PC-9 (cell line): ENCODE measurements at regions not wholly inside any gene's neighbourhood (a gene's known extent, or its start where the extent isn't known, plus 50 kb on each side); places are given as distances from the start of the nearest gene placed in this dataset.

Experiments used
- BruUV-seq: library from RNA; stranded (reverse); fragments of 400-500 nt; replicated peaks from 2 replicates; lab custom pipeline; 2021; lab: Mats Ljungman, UMichigan
- CTCF ChIA-PET: fragments of 300-600 bp; sonication (Branson Sonifier 250); formaldehyde crosslinking; loops from one replicate; lab custom pipeline; 2022; ENCODE audit warnings: antibody characterized with exemption; lab: Charles Lee
- POLR2A ChIA-PET: fragments of 300-600 bp; sonication (Branson Sonifier 250); formaldehyde crosslinking; loops from one replicate; lab custom pipeline; 2022; ENCODE audit warnings: antibody characterized with exemption; ENCODE audit not compliant: unreplicated experiment; lab: Charles Lee
- DNase-seq, 2 experiments: peaks; one replicate each; pipeline versions ENCODE4 v3.0.0 to v3.0.0-alpha.2; 2015 to 2022; ENCODE audit warnings: mixed read lengths in 1 of 2
- H2AFZ ChIP-seq: fragments of 200-600 bp; sonication (generic); 2 replicates; pipeline ENCODE4 v1.8.1; 2017; ENCODE audit warnings: antibody characterized with exemption
- H3F3A ChIP-seq: fragments of 200-600 bp; sonication (generic); 2 replicates; pipeline ENCODE4 v1.8.1; 2017; ENCODE audit warnings: antibody characterized with exemption, mild to moderate bottlenecking, low read depth; ENCODE audit not compliant: insufficient read depth
- H3K27ac ChIP-seq: fragments of 200-600 bp; sonication (generic); 2 replicates; pipeline ENCODE4 v1.6.1; 2016; ENCODE audit warnings: mixed run types
- H3K27me3 ChIP-seq: fragments of 200-600 bp; sonication (generic); 2 replicates; pipeline ENCODE4 v1.6.1; 2016; ENCODE audit warnings: low read depth, mixed run types; ENCODE audit not compliant: insufficient read depth
- H3K36me3 ChIP-seq: fragments of 200-600 bp; sonication (generic); 2 replicates; pipeline ENCODE4 v1.6.1; 2016; ENCODE audit warnings: low read depth, mixed run types
- H3K4me1 ChIP-seq: fragments of 200-600 bp; sonication (generic); replicated peaks from 2 replicates; pipeline ENCODE4 v1.6.1; 2016; ENCODE audit warnings: mixed run types; ENCODE audit not compliant: insufficient read depth
- H3K4me2 ChIP-seq: fragments of 200-600 bp; sonication (generic); 2 replicates; pipeline ENCODE4 v1.6.1; 2017; ENCODE audit warnings: mixed run types
- H3K4me3 ChIP-seq: fragments of 200-600 bp; sonication (generic); 2 replicates; pipeline ENCODE4 v1.6.1; 2016; ENCODE audit warnings: mixed run types
- H3K79me2 ChIP-seq: fragments of 200-600 bp; sonication (generic); 2 replicates; pipeline ENCODE4 v1.6.1; 2017; ENCODE audit warnings: low read depth, mixed run types
- H3K9me2 ChIP-seq: fragments of 200-600 bp; sonication (generic); 2 replicates; pipeline ENCODE4 v1.8.1; 2017; ENCODE audit warnings: mild to moderate bottlenecking; ENCODE audit not compliant: insufficient read depth
- H3K9me3 ChIP-seq: fragments of 200-600 bp; sonication (generic); 2 replicates; pipeline ENCODE4 v1.8.1; 2016; ENCODE audit warnings: low read depth; ENCODE audit not compliant: insufficient read depth
- H4K20me1 ChIP-seq: fragments of 200-600 bp; sonication (generic); 2 replicates; pipeline ENCODE4 v1.8.1; 2017; ENCODE audit not compliant: insufficient read depth
- CTCF ChIP-seq: fragments of 200-600 bp; sonication (generic); conservative IDR thresholded peaks from 2 replicates; pipeline ENCODE4 v1.6.1; 2017; ENCODE audit warnings: mixed run types, antibody characterized with exemption, mild to moderate bottlenecking, moderate library complexity
- EZH2 ChIP-seq: fragments of 200-600 bp; sonication (generic); IDR thresholded peaks from 2 replicates; pipeline ENCODE4 v1.8.0; 2017; ENCODE audit warnings: antibody characterized with exemption, low read depth
- intact Hi-C: fragments of 100-400 bp; cut with micrococcal nuclease; formaldehyde crosslinking; loops from one replicate; pipeline ENCODE4 v1.10.0; 2022; ENCODE audit not compliant: unreplicated experiment

GRCh38 chr2:182559623-182560022, 132.8 kb upstream of the PDE1A start:
- no peak overlapping the region for H2AFZ ChIP-seq
- H3K27me3 ChIP-seq = no peaks in the 10 kb centered on the region
- TF ChIP-seq EZH2 (no peak), CTCF (no peak)
- no peaks in the 10 kb centered on the region for H3K9me3 ChIP-seq
- H3K79me2 ChIP-seq = no peaks in the 10 kb centered on the region
- H3K4me1 ChIP-seq = no peaks in the 10 kb centered on the region
- no peaks in the 10 kb centered on the region for H3K36me3 ChIP-seq
- ChIA-PET POLR2A (no interaction called here), CTCF (no interaction called here)
- no peaks in the 10 kb centered on the region for H4K20me1 ChIP-seq
- no peak for DNase-seq
- H3K9me2 ChIP-seq = no peaks in the 10 kb centered on the region
- H3K4me3 ChIP-seq = no peak overlapping the region
- no TSS peak for BruUV-seq
- H3K27ac ChIP-seq = no peak overlapping the region
- H3F3A ChIP-seq = no peaks in the 10 kb centered on the region
- intact Hi-C loops = no loop called here
- H3K4me2 ChIP-seq = no peak overlapping the region

GRCh38 chr2:182565911-182566567, 139.2 kb upstream of the PDE1A start:
- DNase-seq = no peak
- BruUV-seq = no TSS peak
- TF ChIP-seq EZH2 (no peak), CTCF (no peak)
- Histone ChIP-seq H3F3A (no peaks in the 10 kb centered on the region), H3K4me3 (no peak overlapping the region), H3K27me3 (no peaks in the 10 kb centered on the region), H3K4me1 (no peaks in the 10 kb centered on the region), H4K20me1 (no peaks in the 10 kb centered on the region), H2AFZ (no peak overlapping the region), H3K36me3 (no peaks in the 10 kb centered on the region), H3K9me2 (0 out of 2 replicates have a peak, but pooled peaks cover 4% of the 10 kb centered on the region), H3K79me2 (no peaks in the 10 kb centered on the region), H3K9me3 (no peaks in the 10 kb centered on the region), H3K4me2 (no peak overlapping the region), H3K27ac (no peak overlapping the region)
- intact Hi-C loops = no loop called here
- ChIA-PET CTCF (no interaction called here), POLR2A (interaction anchor here (0.7 kb wide), 1 partner anchor 376 kb away, joined by 5 read pairs; no protein-coding TSS in a partner anchor)

- no peak for DNase-seq
- Histone ChIP-seq H3K36me3 (no peaks in the 10 kb centered on the region), H3K79me2 (no peaks in the 10 kb centered on the region), H2AFZ (no peak overlapping the region; the same call in 1 of the 2 replicates), H3K4me1 (no peaks in the 10 kb centered on the region), H3K4me3 (no peak overlapping the region), H3K9me2 (no peaks in the 10 kb centered on the region; the same call in 1 of the 2 replicates), H3K27ac (no peak overlapping the region), H3K27me3 (no peaks in the 10 kb centered on the region), H4K20me1 (no peaks in the 10 kb centered on the region), H3K4me2 (no peak overlapping the region), H3K9me3 (no peaks in the 10 kb centered on the region), H3F3A (no peaks in the 10 kb centered on the region)
- CTCF ChIA-PET = no interaction called here
- POLR2A ChIA-PET = interaction anchor here (0.7 kb wide), 1 partner anchor 13 kb away, joined by 4 read pairs; no protein-coding TSS in a partner anchor
- intact Hi-C loops = no loop called here
- BruUV-seq = no TSS peak
- TF ChIP-seq CTCF (no peak), EZH2 (no peak)
Measured at GRCh38 chr2:182573553-182573952, 142.5 kb upstream of the DNAJC10 start.
